RWPE1 (cell line): ENCODE measurements at regions not wholly inside any gene's neighbourhood (a gene's known extent, or its start where the extent isn't known, plus 50 kb on each side); places are given as distances from the start of the nearest gene placed in this dataset.

ENCODE experiments used
- CTCF ChIA-PET: fragments of 350-600 bp; sonication (Branson Sonifier 250); formaldehyde crosslinking; extraction: SDS; loops from one replicate; lab custom pipeline; 2021; lab: Yijun Ruan, JAX
- POLR2A ChIA-PET: fragments of 400-600 bp; formaldehyde crosslinking; extraction: SDS; loops from one replicate; lab custom pipeline; 2020; ENCODE audit warnings: antibody characterized with exemption; ENCODE audit not compliant: low non-redundant PET; lab: Yijun Ruan, JAX
- DNase-seq: peaks from one replicate; pipeline ENCODE4 v3.0.0; 2012; ENCODE audit warnings: low spot score
- H3K27ac ChIP-seq: fragments of 450-650 bp; 2 replicates; pipeline ENCODE4 v1.5.1; 2017
- TF ChIP-seq, protein P1 (sequence below): fragments of 450-650 bp; conservative IDR thresholded peaks from 2 replicates; pipeline ENCODE4 v1.5.1; 2017; ENCODE audit warnings: low read depth, mild to moderate bottlenecking

DNA sequence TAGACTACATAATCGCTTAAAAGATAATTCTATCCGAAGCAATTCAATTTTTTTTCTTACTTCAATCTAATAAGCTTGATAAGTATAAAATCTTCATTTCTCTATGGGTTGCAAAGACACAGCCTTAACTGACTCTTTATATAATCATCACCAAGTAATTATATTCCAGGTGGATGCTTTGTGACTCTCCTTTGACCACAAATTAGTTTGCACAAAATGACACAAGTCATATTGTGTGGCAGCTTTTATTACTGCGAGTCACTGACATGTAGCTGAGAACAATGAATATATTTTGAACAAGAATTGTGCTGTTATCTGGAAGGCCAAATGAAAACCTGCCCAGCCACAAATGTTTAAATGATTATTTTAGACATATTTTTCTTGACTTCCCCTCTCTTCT is 1727.8 kb downstream of the ARAP2 start:
- TF ChIP-seq, protein P1, sequence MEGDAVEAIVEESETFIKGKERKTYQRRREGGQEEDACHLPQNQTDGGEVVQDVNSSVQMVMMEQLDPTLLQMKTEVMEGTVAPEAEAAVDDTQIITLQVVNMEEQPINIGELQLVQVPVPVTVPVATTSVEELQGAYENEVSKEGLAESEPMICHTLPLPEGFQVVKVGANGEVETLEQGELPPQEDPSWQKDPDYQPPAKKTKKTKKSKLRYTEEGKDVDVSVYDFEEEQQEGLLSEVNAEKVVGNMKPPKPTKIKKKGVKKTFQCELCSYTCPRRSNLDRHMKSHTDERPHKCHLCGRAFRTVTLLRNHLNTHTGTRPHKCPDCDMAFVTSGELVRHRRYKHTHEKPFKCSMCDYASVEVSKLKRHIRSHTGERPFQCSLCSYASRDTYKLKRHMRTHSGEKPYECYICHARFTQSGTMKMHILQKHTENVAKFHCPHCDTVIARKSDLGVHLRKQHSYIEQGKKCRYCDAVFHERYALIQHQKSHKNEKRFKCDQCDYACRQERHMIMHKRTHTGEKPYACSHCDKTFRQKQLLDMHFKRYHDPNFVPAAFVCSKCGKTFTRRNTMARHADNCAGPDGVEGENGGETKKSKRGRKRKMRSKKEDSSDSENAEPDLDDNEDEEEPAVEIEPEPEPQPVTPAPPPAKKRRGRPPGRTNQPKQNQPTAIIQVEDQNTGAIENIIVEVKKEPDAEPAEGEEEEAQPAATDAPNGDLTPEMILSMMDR: no peak
- ChIA-PET POLR2A (no interaction called here), CTCF (no interaction called here)
- no peak for DNase-seq
- no peak overlapping the region for H3K27ac ChIP-seq

DNA sequence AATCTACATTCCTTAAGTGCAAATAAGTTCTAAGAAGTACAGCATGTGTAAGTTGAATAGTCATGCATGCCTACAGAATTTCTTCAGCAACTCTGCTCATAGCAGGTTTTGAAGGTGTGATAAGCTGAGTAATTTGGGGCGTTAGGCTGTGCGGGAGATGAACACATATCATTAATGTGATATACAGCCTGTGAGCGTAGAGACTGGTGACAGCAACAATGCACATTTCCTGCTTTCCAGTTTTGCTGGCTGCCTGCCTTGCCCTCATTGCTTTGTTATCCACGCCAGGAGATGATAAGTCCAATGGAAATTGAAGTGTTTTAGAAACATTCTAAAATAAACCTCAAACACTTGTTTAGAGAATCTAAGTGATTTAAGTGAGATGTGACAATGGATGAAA is 1709.4 kb downstream of the ARAP2 start:
- TF ChIP-seq, protein P1: no peak
- CTCF ChIA-PET: no interaction called here
- no peak overlapping the region for H3K27ac ChIP-seq
- POLR2A ChIA-PET: no interaction called here
- DNase-seq: no peak

DNA sequence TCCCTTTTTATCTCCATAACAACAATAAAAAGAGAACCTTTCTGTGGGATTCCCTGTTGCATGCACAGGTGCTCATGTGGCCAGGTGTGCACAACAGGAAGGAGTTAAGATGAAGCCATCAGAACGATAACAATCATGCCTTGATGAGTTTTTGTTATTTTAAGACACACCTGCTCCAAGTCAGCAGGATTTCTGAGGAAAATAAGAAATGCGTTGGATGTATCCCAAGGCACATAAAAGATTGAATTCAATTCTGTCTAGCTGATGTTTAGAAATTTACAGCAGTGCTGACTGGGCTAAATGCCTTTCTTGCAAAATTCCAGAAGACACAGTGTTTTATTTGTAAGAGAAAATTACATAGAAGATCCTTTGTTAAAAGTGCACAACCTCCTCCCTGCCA is 1678.2 kb downstream of the ARAP2 start:
- TF ChIP-seq, protein P1: no peak
- no peak for DNase-seq
- H3K27ac ChIP-seq: no peak overlapping the region
- ChIA-PET POLR2A (no interaction called here), CTCF (no interaction called here)

DNA sequence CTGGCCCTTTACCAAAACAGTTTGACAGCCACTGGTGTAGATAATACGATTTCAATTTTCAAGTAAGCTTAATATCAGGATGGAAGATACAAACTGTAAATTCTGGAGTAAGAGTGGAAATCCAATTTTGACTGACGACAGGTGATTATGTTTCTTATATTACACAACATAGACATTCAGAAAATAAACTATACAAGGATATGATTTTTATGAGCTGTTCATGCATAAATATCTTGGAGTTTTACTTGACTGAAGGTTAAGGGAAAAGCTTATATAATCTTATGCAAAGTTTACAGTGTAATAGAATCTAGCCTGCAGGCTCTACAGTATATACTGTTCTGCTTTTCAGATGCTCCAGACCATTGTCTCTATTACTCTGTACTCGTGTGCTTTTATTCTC is 1672.3 kb downstream of the ARAP2 start:
- CTCF ChIA-PET: no interaction called here
- DNase-seq: no peak
- H3K27ac ChIP-seq: no peak overlapping the region
- POLR2A ChIA-PET: no interaction called here
- TF ChIP-seq, protein P1: no peak

DNA sequence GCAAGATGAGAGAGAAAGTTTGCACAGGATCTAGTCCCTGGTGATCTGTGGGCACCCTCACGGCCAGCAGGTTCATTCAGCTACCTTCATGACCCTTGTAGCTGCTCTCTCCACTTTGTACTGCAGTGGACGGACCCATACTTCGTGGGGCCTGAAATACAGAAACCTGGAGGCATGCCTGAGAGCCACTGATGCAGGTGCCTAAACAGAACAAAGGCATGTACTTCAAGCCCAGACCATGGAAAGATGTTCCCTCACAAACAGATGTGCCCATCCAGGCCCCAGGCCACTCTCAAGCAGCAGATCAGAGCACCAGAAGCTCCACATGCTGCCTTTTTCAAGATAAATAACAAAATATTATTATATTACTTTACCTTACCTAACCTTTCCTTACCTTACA is 1629.0 kb downstream of the ARAP2 start:
- no peak for DNase-seq
- POLR2A ChIA-PET: no interaction called here
- no peak overlapping the region for H3K27ac ChIP-seq
- TF ChIP-seq, protein P1: no peak
- CTCF ChIA-PET: interaction anchor here (0.6 to 0.7 kb wide), 2 partner anchors 12 to 460 kb away, joined by 4 to 5 read pairs; no protein-coding TSS in a partner anchor

DNA sequence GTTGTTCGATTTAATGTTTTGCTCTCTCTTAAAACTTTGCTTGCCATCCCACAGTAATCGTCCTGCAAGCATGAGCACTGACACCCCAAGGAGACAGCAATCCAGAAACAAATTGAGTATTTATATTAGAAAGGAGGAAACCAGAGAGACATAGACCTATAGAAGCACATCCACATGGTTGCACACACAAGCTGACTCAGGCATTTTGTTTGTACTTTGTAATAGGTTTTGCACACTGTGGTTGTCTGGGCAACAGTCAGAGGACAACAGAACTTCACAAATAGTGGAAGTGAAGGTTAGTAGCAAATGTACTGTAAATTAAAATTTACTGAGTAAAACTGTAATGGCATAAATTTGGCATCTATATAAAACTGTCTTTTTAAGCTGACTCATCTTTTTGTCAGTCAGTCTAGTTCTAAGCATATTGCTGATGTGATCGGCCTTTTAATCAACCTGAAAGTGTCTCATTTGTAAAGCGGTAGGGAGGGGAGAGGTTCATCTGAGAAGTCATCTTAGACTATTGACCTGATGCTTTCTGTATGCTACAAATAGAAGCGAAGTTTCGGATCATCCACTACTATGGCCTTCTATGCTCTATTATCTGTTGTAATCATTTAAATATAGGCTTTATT is 1624.7 kb downstream of the ARAP2 start:
- H3K27ac ChIP-seq: no peak overlapping the region
- TF ChIP-seq, protein P1: no peak
- CTCF ChIA-PET: no interaction called here
- no peak for DNase-seq
- POLR2A ChIA-PET: no interaction called here
